ENCODE measurements at regions not wholly inside any gene's neighbourhood (a gene's known extent, or its start where the extent isn't known, plus 50 kb on each side); places are given as distances from the start of the nearest gene placed in this dataset.

GRCh38 chr14:34113991-34114390 lies 163.1 kb upstream of the EGLN3 start:
- no peak for DNase-seq (ENCODE audit: low read depth)
- in situ Hi-C loops (cut with HindIII; ENCODE audit: low sequenced_read_pairs) = no loop called here
- no peak overlapping the region for H3K4me3 ChIP-seq (ENCODE audit: low read depth, low read length)
- no peak for TF ChIP-seq CTCF (IDR thresholded peaks at IDR 0.05; ENCODE audit: low read depth, low read length, missing control alignments)

- DNase-seq (ENCODE audit: low read depth) = peak; percentile 68
- in situ Hi-C loops (cut with HindIII; ENCODE audit: low sequenced_read_pairs) = no loop called here
- H3K4me3 ChIP-seq (ENCODE audit: low read depth, low read length) = no peak overlapping the region
- TF ChIP-seq CTCF (IDR thresholded peaks at IDR 0.05; ENCODE audit: low read depth, low read length, missing control alignments) = no peak
These were observed 162.2 kb upstream of the EGLN3 start for GRCh38 chr14:34113005-34113511.

- in situ Hi-C loops (cut with HindIII; ENCODE audit: low sequenced_read_pairs) = no loop called here
- TF ChIP-seq CTCF (IDR thresholded peaks at IDR 0.05; ENCODE audit: low read depth, low read length, missing control alignments) = no peak
These were observed 161.1 kb upstream of the EGLN3 start for GRCh38 chr14:34111953-34112352.

GRCh38 chr14:34111505-34111904 lies 160.6 kb upstream of the EGLN3 start:
- H3K4me3 ChIP-seq (ENCODE audit: low read depth, low read length) = no peak overlapping the region
- no peak for DNase-seq (ENCODE audit: low read depth)
- no peak for TF ChIP-seq CTCF (IDR thresholded peaks at IDR 0.05; ENCODE audit: low read depth, low read length, missing control alignments)
- in situ Hi-C loops (cut with HindIII; ENCODE audit: low sequenced_read_pairs) = no loop called here

More at GRCh38 chr14:34111953-34112352, 161.1 kb upstream of the EGLN3 start:
- no peak for DNase-seq (ENCODE audit: low read depth)
- H3K4me3 ChIP-seq (ENCODE audit: low read depth, low read length) = no peak overlapping the region

GRCh38 chr14:34110531-34110930 lies 159.7 kb upstream of the EGLN3 start:
- no peak for DNase-seq (ENCODE audit: low read depth)
- TF ChIP-seq CTCF (IDR thresholded peaks at IDR 0.05; ENCODE audit: low read depth, low read length, missing control alignments) = no peak
- in situ Hi-C loops (cut with HindIII; ENCODE audit: low sequenced_read_pairs) = no loop called here
- no peak overlapping the region for H3K4me3 ChIP-seq (ENCODE audit: low read depth, low read length)

GRCh38 chr14:34107441-34107840 lies 156.6 kb upstream of the EGLN3 start:
- no peak for TF ChIP-seq CTCF (IDR thresholded peaks at IDR 0.05; ENCODE audit: low read depth, low read length, missing control alignments)
- in situ Hi-C loops (cut with HindIII; ENCODE audit: low sequenced_read_pairs) = no loop called here
- H3K4me3 ChIP-seq (ENCODE audit: low read depth, low read length) = no peak overlapping the region
- DNase-seq (ENCODE audit: low read depth) = no peak

GRCh38 chr14:34106310-34106709 lies 155.4 kb upstream of the EGLN3 start:
- no peak overlapping the region for H3K4me3 ChIP-seq (ENCODE audit: low read depth, low read length)
- no peak for DNase-seq (ENCODE audit: low read depth)
- TF ChIP-seq CTCF (IDR thresholded peaks at IDR 0.05; ENCODE audit: low read depth, low read length, missing control alignments) = no peak
- in situ Hi-C loops (cut with HindIII; ENCODE audit: low sequenced_read_pairs) = no loop called here
